Lower leg skin (tissue), 4 donors: ENCODE measurements at regions not wholly inside any gene's neighbourhood (a gene's known extent, or its start where the extent isn't known, plus 50 kb on each side); places are given as distances from the start of the nearest gene placed in this dataset.
"Not testable (repeated sequence)": the region's sequence is repeated elsewhere in the genome, so short reads cannot be mapped to it uniquely, and the experiment has no call there.

Experiments
- DNase-seq, 2 donors: peaks; one replicate each; pipeline ENCODE4 v3.0.0-alpha.2; 2019; ENCODE audit warnings: low spot score in 2 of 2
- H3K4me3 ChIP-seq: fragments of 200-600 bp; sonication (generic); 2 replicates; pipeline ENCODE4 v1.5.1; 2017; ENCODE audit warnings: mild to moderate bottlenecking, low read depth; ENCODE audit not compliant: poor library complexity, severe bottlenecking
- POLR2A ChIP-seq, 2 donors: fragments of 450-650 bp; IDR thresholded peaks; one replicate each; pipeline ENCODE4 v1.6.1; 2016 to 2017; ENCODE audit warnings: antibody characterized with exemption in 2 of 2, mild to moderate bottlenecking in 1 of 2, moderate library complexity in 1 of 2
- WGBS, 2 donors: methylation state at CpG; one replicate each; pipeline ENCODE4 v1.1.5; 2018; 5-methylcytosine and 5-hydroxymethylcytosine counted together
- intact Hi-C: fragments of 100-400 bp; cut with DNase I; formaldehyde crosslinking; loops from one replicate; pipeline ENCODE4 v1.15.0; 2023; ENCODE audit warnings: low total_unique reads
- TF ChIP-seq, protein P1 (sequence below), 3 donors: fragments of 450-650 bp; IDR thresholded peaks; one replicate each; pipeline ENCODE4 v1.5.1; 2016; ENCODE audit warnings: antibody characterized with exemption in 3 of 3, mild to moderate bottlenecking in 3 of 3, moderate library complexity in 2 of 3

DNA sequence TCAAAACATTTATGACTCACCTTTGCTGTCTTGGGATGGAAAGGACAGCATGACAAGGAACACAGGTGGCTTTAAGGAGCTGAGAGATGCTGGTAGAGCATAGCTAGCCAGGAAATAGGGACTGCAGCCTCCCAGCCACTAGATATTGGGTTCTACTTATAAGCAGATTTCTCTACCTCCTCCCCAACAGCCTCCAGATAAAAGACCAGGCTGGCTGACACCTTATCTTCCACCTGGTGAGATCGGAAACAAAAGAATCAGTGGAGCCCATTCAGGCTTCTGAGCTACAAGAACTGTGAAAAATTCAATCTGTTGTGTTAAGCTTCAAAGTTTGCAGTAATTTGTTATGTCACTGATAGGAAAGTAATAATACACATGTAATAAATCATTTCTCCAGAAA, 1278.5 kb upstream of the ZEB2 start:
- TF ChIP-seq, protein P1, sequence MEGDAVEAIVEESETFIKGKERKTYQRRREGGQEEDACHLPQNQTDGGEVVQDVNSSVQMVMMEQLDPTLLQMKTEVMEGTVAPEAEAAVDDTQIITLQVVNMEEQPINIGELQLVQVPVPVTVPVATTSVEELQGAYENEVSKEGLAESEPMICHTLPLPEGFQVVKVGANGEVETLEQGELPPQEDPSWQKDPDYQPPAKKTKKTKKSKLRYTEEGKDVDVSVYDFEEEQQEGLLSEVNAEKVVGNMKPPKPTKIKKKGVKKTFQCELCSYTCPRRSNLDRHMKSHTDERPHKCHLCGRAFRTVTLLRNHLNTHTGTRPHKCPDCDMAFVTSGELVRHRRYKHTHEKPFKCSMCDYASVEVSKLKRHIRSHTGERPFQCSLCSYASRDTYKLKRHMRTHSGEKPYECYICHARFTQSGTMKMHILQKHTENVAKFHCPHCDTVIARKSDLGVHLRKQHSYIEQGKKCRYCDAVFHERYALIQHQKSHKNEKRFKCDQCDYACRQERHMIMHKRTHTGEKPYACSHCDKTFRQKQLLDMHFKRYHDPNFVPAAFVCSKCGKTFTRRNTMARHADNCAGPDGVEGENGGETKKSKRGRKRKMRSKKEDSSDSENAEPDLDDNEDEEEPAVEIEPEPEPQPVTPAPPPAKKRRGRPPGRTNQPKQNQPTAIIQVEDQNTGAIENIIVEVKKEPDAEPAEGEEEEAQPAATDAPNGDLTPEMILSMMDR (IDR thresholded peaks at IDR 0.05), result no peak
- no peak for TF ChIP-seq POLR2A (IDR thresholded peaks at IDR 0.05)
- 100% methylated on average over 1 of the region's 1 CpG for WGBS, 2 donors

GRCh38 chr2:145797692-145798091, 1277.8 kb upstream of the ZEB2 start:
- intact Hi-C loops, result no loop called here
- DNase-seq, result no peak
- no peak for TF ChIP-seq POLR2A (IDR thresholded peaks at IDR 0.05)
- TF ChIP-seq, protein P1 (IDR thresholded peaks at IDR 0.05), result no peak
- 92 to 96% methylated on average over 4 of the region's 4 CpGs for WGBS, 2 donors
- no peak overlapping the region for H3K4me3 ChIP-seq

More for the DNA sequence above, 1278.5 kb upstream of the ZEB2 start:
- intact Hi-C loops, result no loop called here
- no peak for DNase-seq
- H3K4me3 ChIP-seq, result no peak overlapping the region

DNA sequence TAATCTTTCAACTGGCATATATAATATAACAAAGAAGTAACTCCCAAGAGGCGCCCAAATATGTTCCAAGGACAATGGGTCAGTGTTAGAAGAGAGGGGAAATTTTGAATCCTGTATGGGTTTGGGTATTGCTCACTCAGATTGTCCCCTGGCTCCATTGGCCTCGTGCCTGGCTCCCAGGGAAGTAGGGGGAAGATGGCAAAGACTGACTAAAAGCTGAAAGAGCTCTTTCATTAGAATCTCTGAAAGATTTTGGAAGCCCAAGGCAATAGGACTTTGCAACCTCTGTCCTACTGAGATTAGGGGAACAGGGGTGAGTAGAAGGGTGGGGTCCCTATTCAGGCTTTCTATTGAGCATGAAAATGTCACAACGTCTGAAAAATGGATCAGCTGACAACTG, 1272.8 kb upstream of the ZEB2 start:
- intact Hi-C loops, result no loop called here
- WGBS, 2 donors, result 67 to 70% methylated on average over 3 of the region's 3 CpGs
- no peak overlapping the region for H3K4me3 ChIP-seq
- TF ChIP-seq, protein P1 (IDR thresholded peaks at IDR 0.05), result no peak
- TF ChIP-seq POLR2A (IDR thresholded peaks at IDR 0.05), result no peak
- DNase-seq, result no peak

GRCh38 chr2:145789636-145790035, 1269.7 kb upstream of the ZEB2 start:
- intact Hi-C loops, result no loop called here
- WGBS, 2 donors, result 91 to 93% methylated on average over 3 of the region's 3 CpGs
- H3K4me3 ChIP-seq, result no peak overlapping the region
- TF ChIP-seq POLR2A (IDR thresholded peaks at IDR 0.05), result no peak
- TF ChIP-seq, protein P1 (IDR thresholded peaks at IDR 0.05), result no peak
- DNase-seq, result no peak

DNA sequence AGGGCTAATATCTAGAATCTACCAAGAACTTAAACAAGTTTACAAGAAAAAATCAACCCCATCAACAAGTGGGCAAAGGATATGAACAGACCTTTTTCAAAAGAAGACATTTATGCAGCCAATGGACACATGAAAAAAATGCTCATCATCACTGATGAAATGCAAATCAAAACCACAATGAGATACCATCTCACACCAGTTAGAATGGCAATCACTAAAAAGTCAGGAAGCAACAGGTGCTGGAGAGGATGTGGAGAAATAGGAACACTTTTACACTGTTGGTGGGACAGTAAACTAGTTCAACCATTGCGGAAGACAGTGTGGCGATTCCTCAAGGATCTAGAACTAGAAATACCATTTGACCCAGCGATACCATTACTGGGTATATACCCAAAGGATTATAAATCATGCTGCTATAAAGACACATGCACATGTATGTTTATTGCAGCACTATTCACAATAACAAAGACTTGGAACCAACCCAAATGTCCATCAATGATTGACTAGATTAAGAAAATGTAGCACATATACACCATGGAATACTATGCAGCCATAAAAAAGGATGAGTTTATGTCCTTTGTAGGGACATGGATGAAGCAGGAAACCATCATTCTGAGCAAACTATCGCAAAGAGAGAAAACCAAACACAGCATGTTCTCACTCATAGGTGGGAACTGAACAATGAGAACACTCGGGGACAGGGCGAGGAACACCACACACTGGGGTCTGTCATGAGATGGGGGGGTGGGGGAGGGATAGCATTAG, 1267.9 kb upstream of the ZEB2 start:
- H3K4me3 ChIP-seq, DNase-seq, intact Hi-C loops: not testable (repeated sequence)
- WGBS, 2 donors, result 81 to 94% methylated on average over 6 of the region's 6 CpGs

DNA sequence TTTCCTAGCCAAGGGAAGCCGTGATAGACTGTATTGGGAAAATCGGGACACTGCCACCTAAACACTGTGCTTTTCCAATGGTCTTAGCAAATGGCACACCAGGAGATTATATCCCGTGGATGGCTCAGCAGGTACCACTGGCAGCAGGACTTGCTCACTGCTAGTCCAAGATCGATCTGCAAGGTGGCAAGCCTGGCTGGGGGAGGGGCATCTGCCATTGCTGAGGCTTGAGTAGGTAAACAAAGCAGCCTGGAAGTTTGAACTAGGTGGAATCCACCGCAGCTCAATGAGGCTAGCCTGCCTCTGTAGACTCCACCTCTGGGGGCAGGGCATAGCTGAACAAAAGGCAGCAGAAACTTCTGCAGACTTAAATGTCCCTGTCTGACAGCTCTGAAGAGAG, 1262.7 kb upstream of the ZEB2 start:
- intact Hi-C loops, DNase-seq, H3K4me3 ChIP-seq: not testable (repeated sequence)
- WGBS, 2 donors, result 97 to 100% methylated on average over 5 of the region's 5 CpGs

GRCh38 chr2:145777914-145778313, 1258.0 kb upstream of the ZEB2 start:
- TF ChIP-seq, protein P1 (IDR thresholded peaks at IDR 0.05), result no peak
- TF ChIP-seq POLR2A (IDR thresholded peaks at IDR 0.05), result no peak
- DNase-seq, result no peak

More at GRCh38 chr2:145777914-145778313, 1258.0 kb upstream of the ZEB2 start:
- no peak overlapping the region for H3K4me3 ChIP-seq
- intact Hi-C loops, result no loop called here
- 93 to 94% methylated on average over 3 of the region's 3 CpGs for WGBS, 2 donors
